DND-41 (cell line): ENCODE measurements at regions not wholly inside any gene's neighbourhood (a gene's known extent, or its start where the extent isn't known, plus 50 kb on each side); places are given as distances from the start of the nearest gene placed in this dataset.

Experiments used
- CTCF ChIP-seq: IDR thresholded peaks from 2 replicates; pipeline ENCODE4 v1.5.1; 2012; ENCODE audit warnings: borderline replicate concordance, low read length, moderate library complexity, mild to moderate bottlenecking; ENCODE audit not compliant: poor library complexity, severe bottlenecking; ENCODE audit errors: extremely low read depth
- EZH2 ChIP-seq: IDR thresholded peaks from 3 replicates; pipeline ENCODE4 v1.6.1; 2012; ENCODE audit warnings: borderline replicate concordance, low read depth, mild to moderate bottlenecking, moderate library complexity, low read length, inconsistent platforms; ENCODE audit not compliant: severe bottlenecking

GRCh38 chr7:156125841-156126730 is 313.8 kb upstream of the SHH start:
- TF ChIP-seq CTCF = no peak
- TF ChIP-seq EZH2 = no peak
